Loucy (cell line): ENCODE measurements at regions not wholly inside any gene's neighbourhood (a gene's known extent, or its start where the extent isn't known, plus 50 kb on each side); places are given as distances from the start of the nearest gene placed in this dataset.

Source experiments
- EZH2phosphoT487 ChIP-seq: fragments of 200-600 bp; IDR thresholded peaks from 2 replicates; pipeline ENCODE4 v1.6.1; 2018; ENCODE audit warnings: antibody characterized with exemption, mild to moderate bottlenecking, moderate library complexity, borderline replicate concordance
- TF ChIP-seq, protein P1 (sequence below): fragments of 200-600 bp; sonication (generic); conservative IDR thresholded peaks from 2 replicates; pipeline ENCODE4 v1.5.1; 2014; ENCODE audit warnings: mild to moderate bottlenecking, antibody characterized with exemption, low read length

DNA sequence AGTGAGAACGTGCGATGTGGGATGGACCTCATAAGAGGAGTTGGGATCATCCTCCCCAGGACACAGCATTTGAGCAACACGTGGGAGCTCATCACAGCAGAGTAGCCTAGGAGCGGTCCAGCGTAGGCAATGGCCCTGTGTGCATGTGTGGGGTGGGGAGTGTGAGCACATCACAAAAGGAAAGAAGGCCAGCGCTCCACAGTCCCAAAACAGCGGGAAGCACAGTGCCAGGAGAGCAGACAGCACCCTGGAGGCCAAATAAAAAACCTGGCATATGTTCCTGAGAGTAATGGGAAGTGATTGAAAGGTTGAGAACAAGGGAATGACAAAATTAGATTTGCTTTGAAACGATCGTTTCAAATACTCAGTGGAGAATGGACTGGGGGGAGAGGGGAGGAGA, 226.0 kb downstream of the C7orf25 start:
- TF ChIP-seq, protein P1, sequence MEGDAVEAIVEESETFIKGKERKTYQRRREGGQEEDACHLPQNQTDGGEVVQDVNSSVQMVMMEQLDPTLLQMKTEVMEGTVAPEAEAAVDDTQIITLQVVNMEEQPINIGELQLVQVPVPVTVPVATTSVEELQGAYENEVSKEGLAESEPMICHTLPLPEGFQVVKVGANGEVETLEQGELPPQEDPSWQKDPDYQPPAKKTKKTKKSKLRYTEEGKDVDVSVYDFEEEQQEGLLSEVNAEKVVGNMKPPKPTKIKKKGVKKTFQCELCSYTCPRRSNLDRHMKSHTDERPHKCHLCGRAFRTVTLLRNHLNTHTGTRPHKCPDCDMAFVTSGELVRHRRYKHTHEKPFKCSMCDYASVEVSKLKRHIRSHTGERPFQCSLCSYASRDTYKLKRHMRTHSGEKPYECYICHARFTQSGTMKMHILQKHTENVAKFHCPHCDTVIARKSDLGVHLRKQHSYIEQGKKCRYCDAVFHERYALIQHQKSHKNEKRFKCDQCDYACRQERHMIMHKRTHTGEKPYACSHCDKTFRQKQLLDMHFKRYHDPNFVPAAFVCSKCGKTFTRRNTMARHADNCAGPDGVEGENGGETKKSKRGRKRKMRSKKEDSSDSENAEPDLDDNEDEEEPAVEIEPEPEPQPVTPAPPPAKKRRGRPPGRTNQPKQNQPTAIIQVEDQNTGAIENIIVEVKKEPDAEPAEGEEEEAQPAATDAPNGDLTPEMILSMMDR = no peak
- no peak for TF ChIP-seq EZH2phosphoT487
